Heart left ventricle (tissue), 13 donors: ENCODE measurements at regions not wholly inside any gene's neighbourhood (a gene's known extent, or its start where the extent isn't known, plus 50 kb on each side); places are given as distances from the start of the nearest gene placed in this dataset.

Experiments used
- POLR2A ChIP-seq, 2 donors: fragments of 450-650 bp; IDR thresholded peaks; one replicate each; pipeline ENCODE4 v1.6.1; 2017; ENCODE audit warnings: antibody characterized with exemption in 2 of 2, mild to moderate bottlenecking in 2 of 2, moderate library complexity in 2 of 2
- TF ChIP-seq, protein P1 (sequence below), 12 donors: fragments of 200-600 bp; sonication (generic) in 4 of 12; IDR thresholded peaks; one replicate each; pipeline versions ENCODE4 v1.5.0 to v1.8.0; 2018 to 2022; ENCODE audit warnings: antibody characterized with exemption in 12 of 12, mild to moderate bottlenecking in 5 of 12
- donor health status: ischemic (EF 13 %, LVEDD 7.1; RV severe dilation, severe dysfunction).
- donor health status: DM: no; HTN: yes; CAD: no.
- donor health status: DM: no; HTN: no; CAD: no.
- donor health status: ischemic (EF 25% LVEDD 6.9; RV normal size, moderate dysfunction).
- donor health status: ischemic (EF 25% LVEDD 5.7; RV mildly dilated, moderate dysfunction).
- donor health status: ischemic (EF 35%, LVEDD 5.7; RV mildly dilated, moderate dysfunction).
- donor health status: nonischemic (EF 11% LVEDD 7.7; RV severe dilation, severe dysfunction).
- donor health status: DM: yes; HTN: yes; CAD: no.
- donor health status: PGD.
- donor health status: ischemic (EF 29% LVEDD 5.4; RV normal size, mild dysfunction).
- donor health status: nonischemic (EF 23%, LVEDD 6.1; RV moderate dilation, normal function).

DNA sequence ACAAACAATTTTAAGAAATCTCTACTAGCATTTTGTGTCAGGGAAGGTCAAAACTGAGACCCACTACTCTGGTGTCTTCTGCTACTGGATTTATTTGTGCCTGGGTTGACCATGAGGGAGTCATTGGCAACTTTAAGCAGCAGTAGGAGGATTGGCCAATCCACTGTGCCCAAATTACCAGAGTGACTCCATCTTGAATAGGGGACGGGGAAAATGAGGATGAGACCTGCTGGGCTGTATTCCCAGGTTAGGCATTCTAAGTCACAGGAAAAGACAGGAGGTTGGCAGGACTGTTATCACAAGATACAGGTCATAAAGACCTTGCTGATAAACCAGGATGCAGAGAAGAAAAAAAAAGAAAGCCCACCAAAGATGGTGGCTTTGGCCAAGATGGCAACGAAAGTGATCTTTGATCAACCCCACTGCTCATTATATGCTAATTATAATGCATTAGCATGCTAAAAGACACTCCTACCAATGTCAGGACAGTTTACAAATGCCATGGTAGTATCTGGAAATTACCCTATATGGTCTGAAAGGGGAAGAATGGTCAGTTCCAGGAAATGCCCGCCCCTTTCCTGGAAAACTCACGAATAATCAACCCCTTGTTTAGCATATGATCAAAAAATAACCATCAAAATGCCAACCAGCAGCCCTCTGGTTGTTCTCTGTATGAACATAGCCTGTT lies 200.9 kb downstream of the LTN1 start:
- TF ChIP-seq, protein P1, sequence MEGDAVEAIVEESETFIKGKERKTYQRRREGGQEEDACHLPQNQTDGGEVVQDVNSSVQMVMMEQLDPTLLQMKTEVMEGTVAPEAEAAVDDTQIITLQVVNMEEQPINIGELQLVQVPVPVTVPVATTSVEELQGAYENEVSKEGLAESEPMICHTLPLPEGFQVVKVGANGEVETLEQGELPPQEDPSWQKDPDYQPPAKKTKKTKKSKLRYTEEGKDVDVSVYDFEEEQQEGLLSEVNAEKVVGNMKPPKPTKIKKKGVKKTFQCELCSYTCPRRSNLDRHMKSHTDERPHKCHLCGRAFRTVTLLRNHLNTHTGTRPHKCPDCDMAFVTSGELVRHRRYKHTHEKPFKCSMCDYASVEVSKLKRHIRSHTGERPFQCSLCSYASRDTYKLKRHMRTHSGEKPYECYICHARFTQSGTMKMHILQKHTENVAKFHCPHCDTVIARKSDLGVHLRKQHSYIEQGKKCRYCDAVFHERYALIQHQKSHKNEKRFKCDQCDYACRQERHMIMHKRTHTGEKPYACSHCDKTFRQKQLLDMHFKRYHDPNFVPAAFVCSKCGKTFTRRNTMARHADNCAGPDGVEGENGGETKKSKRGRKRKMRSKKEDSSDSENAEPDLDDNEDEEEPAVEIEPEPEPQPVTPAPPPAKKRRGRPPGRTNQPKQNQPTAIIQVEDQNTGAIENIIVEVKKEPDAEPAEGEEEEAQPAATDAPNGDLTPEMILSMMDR (IDR thresholded peaks at IDR 0.05), result no peak
- TF ChIP-seq POLR2A (IDR thresholded peaks at IDR 0.05), result no peak
